Gastrocnemius medialis (tissue), 4 donors: ENCODE measurements at regions not wholly inside any gene's neighbourhood (a gene's known extent, or its start where the extent isn't known, plus 50 kb on each side); places are given as distances from the start of the nearest gene placed in this dataset.

Experiments used
- CTCF ChIP-seq, 5 experiments: fragments of 450-650 bp in 3 of 5; fragments of 200-600 bp in 2 of 5; sonication (generic) in 2 of 5; IDR thresholded peaks in 4 of 5; conservative IDR thresholded peaks in 1 of 5; 1 replicate in 4 of 5; 2 replicates in 1 of 5; pipeline ENCODE4 v1.5.1; 2016 to 2019; ENCODE audit warnings: antibody characterized with exemption in 5 of 5, mild to moderate bottlenecking in 3 of 5, moderate library complexity in 3 of 5
- POLR2A ChIP-seq, 2 donors: fragments of 450-650 bp; IDR thresholded peaks; one replicate each; pipeline ENCODE4 v1.6.1; 2017; ENCODE audit warnings: antibody characterized with exemption in 2 of 2, mild to moderate bottlenecking in 2 of 2, moderate library complexity in 2 of 2

- TF ChIP-seq CTCF (IDR thresholded peaks at IDR 0.05 in 4 of 5, conservative IDR thresholded peaks at IDR 0.05 in 1 of 5) (no peak), POLR2A (IDR thresholded peaks at IDR 0.05) (no peak)
Observed at GRCh38 chr15:95709959-95710695, 620.4 kb upstream of the NR2F2 start.
